ENCODE measurements at regions not wholly inside any gene's neighbourhood (a gene's known extent, or its start where the extent isn't known, plus 50 kb on each side); places are given as distances from the start of the nearest gene placed in this dataset.
"Not testable (repeated sequence)": the region's sequence is repeated elsewhere in the genome, so short reads cannot be mapped to it uniquely, and the experiment has no call there.

DNA sequence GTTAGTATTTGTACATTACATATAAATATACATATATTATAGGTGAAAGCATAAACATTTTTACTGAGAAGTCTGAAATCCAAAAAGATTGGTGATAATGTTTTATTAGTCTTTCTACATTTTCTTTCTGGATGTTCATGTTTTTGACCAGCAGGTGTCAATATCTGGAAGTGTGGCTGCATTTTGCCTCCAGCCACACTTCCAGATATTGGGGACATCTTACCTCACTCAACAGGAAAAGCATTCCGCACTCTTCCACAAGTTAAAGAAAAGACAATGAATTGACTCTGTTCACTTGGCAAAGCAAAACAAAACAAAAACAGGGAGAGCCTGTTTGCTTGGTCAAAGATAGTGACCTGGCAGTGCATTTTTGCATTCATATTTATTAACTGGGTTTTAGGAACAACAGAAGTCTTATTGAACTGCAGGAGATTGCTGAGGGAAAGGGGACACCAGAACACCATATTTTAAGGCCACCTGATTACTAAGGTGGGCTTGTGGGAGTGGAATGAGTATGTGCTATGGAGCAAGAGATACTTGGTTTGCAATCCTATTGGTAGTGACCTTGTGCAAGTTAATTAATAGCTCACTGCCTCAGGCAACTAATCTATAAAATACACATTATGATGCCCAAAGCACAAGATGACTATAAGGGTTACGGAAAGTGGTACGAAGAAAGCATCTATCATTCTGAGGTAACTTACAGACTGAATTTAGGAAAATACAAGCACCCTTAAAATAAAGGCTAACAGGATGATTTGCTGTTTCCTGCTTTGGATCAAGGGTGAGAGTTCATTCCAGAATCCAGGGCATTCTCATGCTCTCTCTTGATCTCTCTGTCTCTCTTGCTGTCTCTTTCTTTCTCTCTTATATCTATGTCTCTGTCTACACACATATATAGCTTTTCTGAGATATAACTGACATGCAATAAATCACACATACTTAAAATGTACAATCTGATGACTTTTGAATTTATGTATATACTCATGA is 389.9 kb upstream of the EMCN start:
- intact Hi-C loops (cut with micrococcal nuclease): loop anchor here (10.0 kb wide), 1 partner anchor 257 kb away; no protein-coding TSS in a partner anchor
- DNase-seq (peak; percentile 50), ATAC-seq (no peak; the same call in 1 of the 2 replicates)
- H3K4me2 ChIP-seq (ENCODE audit: low read length): peak overlapping the region; percentile 24; the same call in 1 of the 2 replicates
- no peaks in the 10 kb centered on the region for H3F3A ChIP-seq (ENCODE audit: low read length, unreplicated experiment)
- POLR2A ChIA-PET (ENCODE audit: unreplicated experiment): no interaction called here
- H3K4me3 ChIP-seq (ENCODE audit: low read length): no peak overlapping the region
- no peaks in the 10 kb centered on the region for H3K27me3 ChIP-seq (ENCODE audit: low read length)
- H2AFZ ChIP-seq (ENCODE audit: low read length): peak overlapping the region; percentile 61; the same call in 1 of the 2 replicates
- H3K36me3 ChIP-seq (ENCODE audit: low read depth, low read length): no peaks in the 10 kb centered on the region
- no peak overlapping the region for H3K9ac ChIP-seq (ENCODE audit: low read length)
- no peaks in the 10 kb centered on the region for H3K9me3 ChIP-seq (ENCODE audit: low read length)
- BruUV-seq (replicated peaks): no TSS peak
- CTCF ChIA-PET: no interaction called here
- H4K20me1 ChIP-seq (ENCODE audit: low read length): no peaks in the 10 kb centered on the region
- H3K27ac ChIP-seq (ENCODE audit: low read length): no peak overlapping the region
- H3K9me2 ChIP-seq (replicated peaks; ENCODE audit: low read length): no peaks in the 10 kb centered on the region
- TF ChIP-seq, protein P1, sequence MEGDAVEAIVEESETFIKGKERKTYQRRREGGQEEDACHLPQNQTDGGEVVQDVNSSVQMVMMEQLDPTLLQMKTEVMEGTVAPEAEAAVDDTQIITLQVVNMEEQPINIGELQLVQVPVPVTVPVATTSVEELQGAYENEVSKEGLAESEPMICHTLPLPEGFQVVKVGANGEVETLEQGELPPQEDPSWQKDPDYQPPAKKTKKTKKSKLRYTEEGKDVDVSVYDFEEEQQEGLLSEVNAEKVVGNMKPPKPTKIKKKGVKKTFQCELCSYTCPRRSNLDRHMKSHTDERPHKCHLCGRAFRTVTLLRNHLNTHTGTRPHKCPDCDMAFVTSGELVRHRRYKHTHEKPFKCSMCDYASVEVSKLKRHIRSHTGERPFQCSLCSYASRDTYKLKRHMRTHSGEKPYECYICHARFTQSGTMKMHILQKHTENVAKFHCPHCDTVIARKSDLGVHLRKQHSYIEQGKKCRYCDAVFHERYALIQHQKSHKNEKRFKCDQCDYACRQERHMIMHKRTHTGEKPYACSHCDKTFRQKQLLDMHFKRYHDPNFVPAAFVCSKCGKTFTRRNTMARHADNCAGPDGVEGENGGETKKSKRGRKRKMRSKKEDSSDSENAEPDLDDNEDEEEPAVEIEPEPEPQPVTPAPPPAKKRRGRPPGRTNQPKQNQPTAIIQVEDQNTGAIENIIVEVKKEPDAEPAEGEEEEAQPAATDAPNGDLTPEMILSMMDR (conservative IDR thresholded peaks at IDR 0.05; ENCODE audit: low read depth, low read length): peak; percentile 59
- TF ChIP-seq EZH2 (IDR thresholded peaks at IDR 0.05; ENCODE audit: low read length, unreplicated experiment) (no peak), EZH2phosphoT487 (IDR thresholded peaks at IDR 0.05; ENCODE audit: borderline replicate concordance, low read length) (no peak)
- H3K4me1 ChIP-seq (ENCODE audit: insufficient read depth, low read length): peaks cover 5% of the 10 kb centered on the region; the same call in 1 of the 2 replicates
- H3K79me2 ChIP-seq (ENCODE audit: low read length): no peaks in the 10 kb centered on the region

DNA sequence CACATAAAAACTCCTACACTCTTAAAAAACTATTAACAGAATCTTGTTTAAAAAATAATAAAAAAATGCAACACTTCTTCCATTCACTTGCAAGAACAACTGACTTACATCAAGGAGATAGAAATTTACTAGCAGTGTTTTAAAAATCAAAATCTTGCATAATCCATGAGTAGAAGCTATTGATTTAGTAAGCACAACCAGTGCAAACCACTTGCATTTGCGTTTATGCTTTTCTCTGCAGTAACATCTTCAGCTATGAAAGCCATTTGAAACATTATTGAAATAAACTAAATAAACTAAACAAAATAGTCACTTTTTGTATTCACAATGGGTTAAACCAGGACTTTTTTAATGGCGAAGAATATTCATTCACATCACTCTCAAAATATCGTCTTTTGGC is 389.2 kb upstream of the EMCN start:
- Histone ChIP-seq H3K4me1 (ENCODE audit: insufficient read depth, low read length) (peaks cover 5% of the 10 kb centered on the region; the same call in 1 of the 2 replicates), H3K27me3 (ENCODE audit: low read length) (no peaks in the 10 kb centered on the region), H3K36me3 (ENCODE audit: low read depth, low read length) (no peaks in the 10 kb centered on the region), H3K9ac (ENCODE audit: low read length) (no peak overlapping the region), H3F3A (ENCODE audit: low read length, unreplicated experiment) (no peaks in the 10 kb centered on the region), H4K20me1 (ENCODE audit: low read length) (no peaks in the 10 kb centered on the region), H3K79me2 (ENCODE audit: low read length) (no peaks in the 10 kb centered on the region), H2AFZ (ENCODE audit: low read length) (no peak overlapping the region), H3K4me3 (ENCODE audit: low read length) (no peak overlapping the region), H3K9me3 (ENCODE audit: low read length) (no peaks in the 10 kb centered on the region), H3K9me2 (replicated peaks; ENCODE audit: low read length) (no peaks in the 10 kb centered on the region), H3K4me2 (ENCODE audit: low read length) (no peak overlapping the region), H3K27ac (ENCODE audit: low read length) (no peak overlapping the region)
- TF ChIP-seq EZH2phosphoT487 (IDR thresholded peaks at IDR 0.05; ENCODE audit: borderline replicate concordance, low read length) (no peak), EZH2 (IDR thresholded peaks at IDR 0.05; ENCODE audit: low read length, unreplicated experiment) (no peak)
- TF ChIP-seq, protein P1 (conservative IDR thresholded peaks at IDR 0.05; ENCODE audit: low read depth, low read length): no peak
- intact Hi-C loops (cut with micrococcal nuclease): loop anchor here (10.0 kb wide), 1 partner anchor 258 kb away; no protein-coding TSS in a partner anchor
- ChIA-PET CTCF (no interaction called here), POLR2A (ENCODE audit: unreplicated experiment) (no interaction called here)
- BruUV-seq (replicated peaks): no TSS peak
- ATAC-seq (no peak), DNase-seq (no peak)

DNA sequence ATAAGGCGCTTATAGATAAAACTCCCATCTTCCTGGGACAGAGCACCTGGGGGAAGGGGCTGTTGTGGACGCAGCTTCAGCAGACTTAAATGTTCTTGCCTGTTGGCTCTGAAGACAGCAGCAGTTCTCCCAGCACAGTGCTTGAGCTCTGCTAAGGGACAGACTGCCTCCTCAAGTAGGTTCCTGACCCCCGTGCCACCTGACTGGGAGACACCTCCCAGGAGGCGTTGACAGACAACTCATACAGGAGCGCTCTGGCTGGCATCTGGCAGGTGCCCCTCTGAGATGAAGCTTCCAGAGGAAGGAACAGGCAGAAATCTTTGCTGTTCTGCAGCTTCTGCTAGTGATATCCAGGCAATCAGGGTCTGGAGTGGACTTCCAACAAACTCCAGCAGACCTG is 383.1 kb upstream of the EMCN start:
- BruUV-seq (replicated peaks); H3K9me2 ChIP-seq (replicated peaks; ENCODE audit: low read length); H3K9ac ChIP-seq (ENCODE audit: low read length); DNase-seq; H2AFZ ChIP-seq (ENCODE audit: low read length); H3K36me3 ChIP-seq (ENCODE audit: low read depth, low read length); POLR2A ChIA-PET (ENCODE audit: unreplicated experiment); H3K9me3 ChIP-seq (ENCODE audit: low read length); H3K27ac ChIP-seq (ENCODE audit: low read length); H3F3A ChIP-seq (ENCODE audit: low read length, unreplicated experiment); H3K4me1 ChIP-seq (ENCODE audit: insufficient read depth, low read length); H4K20me1 ChIP-seq (ENCODE audit: low read length); H3K27me3 ChIP-seq (ENCODE audit: low read length); H3K4me2 ChIP-seq (ENCODE audit: low read length); H3K79me2 ChIP-seq (ENCODE audit: low read length); ATAC-seq; CTCF ChIA-PET; H3K4me3 ChIP-seq (ENCODE audit: low read length): not testable (repeated sequence)
- intact Hi-C loops (cut with micrococcal nuclease): loop anchor here (10.0 kb wide), 1 partner anchor 264 kb away; no protein-coding TSS in a partner anchor
